ENCODE measurements at regions not wholly inside any gene's neighbourhood (a gene's known extent, or its start where the extent isn't known, plus 50 kb on each side); places are given as distances from the start of the nearest gene placed in this dataset.
A peak's percentile ranks its signal among the peaks of the same experiment; 100 is the strongest.
"Not testable (repeated sequence)": the region's sequence is repeated elsewhere in the genome, so short reads cannot be mapped to it uniquely, and the experiment has no call there.

- DNase-seq (ENCODE audit: low read depth, low spot score): no peak
Observed at GRCh38 chrX:127782904-127783303, 269.3 kb downstream of the ACTRT1 start.

- no peak for DNase-seq (ENCODE audit: low read depth, low spot score)
Observed at GRCh38 chrX:127764674-127765073, 287.5 kb downstream of the ACTRT1 start.

DNA sequence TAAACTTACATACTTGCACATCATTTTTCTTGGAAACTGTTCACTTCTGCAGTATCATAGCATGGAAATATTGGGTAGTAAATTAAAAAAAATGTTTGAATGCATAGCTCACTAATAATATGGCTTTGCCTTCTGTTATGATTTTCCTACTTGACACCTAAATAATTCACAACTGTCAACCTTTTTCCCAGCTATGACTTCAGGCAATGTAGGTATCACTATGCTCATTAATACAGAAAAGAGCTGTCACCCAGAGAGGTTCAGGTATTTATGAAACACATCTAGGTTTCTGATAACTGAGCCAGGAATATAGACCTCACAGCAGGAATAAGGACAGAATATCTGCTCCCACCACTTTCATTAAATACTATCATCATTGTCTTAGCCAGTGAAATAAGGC, 289.5 kb downstream of the ACTRT1 start:
- DNase-seq (ENCODE audit: low read depth, low spot score): no peak

- no peak for DNase-seq (ENCODE audit: low read depth, low spot score)
Observed at GRCh38 chrX:127732709-127733108, 319.5 kb downstream of the ACTRT1 start.

GRCh38 chrX:127726227-127726626, 326.0 kb downstream of the ACTRT1 start:
- DNase-seq (ENCODE audit: low read depth, low spot score): no peak

DNA sequence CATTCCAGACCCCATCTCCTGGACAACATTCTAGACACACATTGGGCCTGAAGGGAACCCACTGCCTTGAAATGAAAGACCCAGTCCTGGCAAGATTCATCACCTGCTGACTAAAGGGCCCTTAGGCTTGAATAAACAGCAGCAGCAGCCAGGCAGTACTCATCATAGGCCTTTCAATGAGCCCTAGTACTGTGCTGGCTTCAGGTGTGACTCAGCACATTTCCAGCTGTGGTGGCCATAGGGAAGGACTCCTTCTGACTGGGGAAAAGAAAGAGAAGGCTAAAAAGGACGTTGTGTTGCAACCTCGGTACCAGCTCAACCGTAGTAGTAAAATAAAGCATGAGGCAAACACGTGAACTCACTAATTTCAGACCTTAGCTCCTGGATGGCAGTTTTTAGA, 344.0 kb downstream of the ACTRT1 start:
- no peak for DNase-seq (ENCODE audit: low read depth, low spot score)

- no peak for DNase-seq (ENCODE audit: low read depth, low spot score)
Observed at GRCh38 chrX:127702527-127702926, 349.7 kb downstream of the ACTRT1 start.

- DNase-seq (ENCODE audit: low read depth, low spot score): not testable (repeated sequence)
Observed at GRCh38 chrX:127662942-127663341, 389.3 kb downstream of the ACTRT1 start.

GRCh38 chrX:127649011-127649410, 403.2 kb downstream of the ACTRT1 start:
- no peak for DNase-seq (ENCODE audit: low read depth, low spot score)

DNA sequence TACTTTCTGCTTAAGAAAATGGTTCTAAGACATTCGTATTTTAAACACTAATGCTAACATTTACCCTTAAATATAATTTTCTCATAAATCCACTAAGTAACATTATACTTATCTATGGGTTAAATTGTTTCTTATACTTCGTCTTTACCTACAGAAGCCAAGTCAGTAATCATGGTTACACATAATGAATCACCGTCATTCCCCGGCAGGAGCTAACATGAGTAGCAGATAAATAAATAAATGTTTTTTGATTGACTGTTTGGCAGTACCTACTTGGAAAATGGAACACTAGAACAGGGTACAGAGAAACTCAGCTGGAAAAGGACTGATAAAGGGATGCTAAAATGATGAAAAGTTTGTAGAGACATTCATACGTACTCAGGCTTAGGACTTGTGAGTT, 430.4 kb downstream of the ACTRT1 start:
- no peak for DNase-seq (ENCODE audit: low read depth, low spot score)

GRCh38 chrX:127606590-127606989, 445.6 kb downstream of the ACTRT1 start:
- DNase-seq (ENCODE audit: low read depth, low spot score): no peak

DNA sequence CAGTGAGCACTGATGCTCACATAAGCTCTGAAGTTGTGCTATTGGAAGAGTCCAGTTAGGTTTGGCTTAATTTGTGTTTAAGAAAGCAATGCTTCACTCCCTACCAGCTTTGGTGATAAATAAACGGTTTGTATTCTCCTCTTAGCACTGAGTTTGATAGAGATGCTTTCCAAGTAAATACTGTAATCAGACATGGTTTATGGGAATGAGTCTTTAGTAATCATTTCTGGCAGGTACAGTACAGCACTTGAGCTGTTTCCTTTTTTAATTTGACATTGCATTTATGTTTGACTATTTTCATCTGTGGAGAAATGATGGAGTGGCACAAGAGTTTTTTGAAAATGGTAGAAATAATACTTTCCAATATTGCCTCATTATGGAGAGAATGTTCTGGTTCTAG, 455.3 kb downstream of the ACTRT1 start:
- no peak for DNase-seq (ENCODE audit: low read depth, low spot score)

DNA sequence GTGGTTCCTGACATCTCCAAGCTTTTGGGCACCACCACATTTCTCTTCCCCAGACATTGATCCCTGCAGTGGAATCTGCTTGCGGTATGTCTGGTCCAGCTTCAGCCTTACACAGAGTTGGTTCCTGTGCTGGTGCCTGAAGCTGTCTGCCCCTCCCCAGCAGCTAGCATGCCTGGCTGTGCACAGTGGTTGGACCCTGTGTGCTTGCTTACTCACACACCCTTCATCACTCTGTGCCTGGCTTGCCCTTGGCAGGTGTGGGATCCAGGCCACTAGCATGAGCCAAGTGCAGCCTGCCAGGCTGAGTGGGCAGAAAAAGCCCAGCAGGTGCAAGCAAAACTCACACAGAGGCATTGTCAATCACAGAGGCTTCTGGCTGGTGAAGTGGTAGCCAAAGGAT, 473.8 kb downstream of the ACTRT1 start:
- no peak for DNase-seq (ENCODE audit: low read depth, low spot score)

DNA sequence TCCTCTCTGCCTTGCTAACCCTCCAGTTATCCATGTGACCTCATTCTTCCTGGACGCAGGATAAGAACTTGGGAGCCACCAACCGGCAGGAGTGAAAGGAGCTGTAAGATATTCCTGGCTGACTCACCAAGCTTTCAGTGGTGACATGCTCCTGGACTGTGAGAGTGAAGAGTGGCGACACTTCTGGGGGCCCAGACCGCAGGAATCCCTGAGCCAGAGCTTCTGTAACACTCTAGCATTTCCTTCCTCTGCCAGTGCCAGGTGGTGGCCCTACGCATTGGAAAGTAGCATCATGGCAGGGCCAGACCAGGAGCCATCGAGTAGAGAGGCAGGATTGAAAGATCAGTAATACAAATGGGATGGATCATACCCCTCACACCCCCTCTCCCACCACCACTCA, 474.3 kb downstream of the ACTRT1 start:
- DNase-seq (ENCODE audit: low read depth, low spot score): no peak

- DNase-seq (ENCODE audit: low read depth, low spot score): no peak
Observed at GRCh38 chrX:127574829-127575228, 477.4 kb downstream of the ACTRT1 start.

- no peak for DNase-seq (ENCODE audit: low read depth, low spot score)
Observed at GRCh38 chrX:127572471-127572870, 479.7 kb downstream of the ACTRT1 start.

DNA sequence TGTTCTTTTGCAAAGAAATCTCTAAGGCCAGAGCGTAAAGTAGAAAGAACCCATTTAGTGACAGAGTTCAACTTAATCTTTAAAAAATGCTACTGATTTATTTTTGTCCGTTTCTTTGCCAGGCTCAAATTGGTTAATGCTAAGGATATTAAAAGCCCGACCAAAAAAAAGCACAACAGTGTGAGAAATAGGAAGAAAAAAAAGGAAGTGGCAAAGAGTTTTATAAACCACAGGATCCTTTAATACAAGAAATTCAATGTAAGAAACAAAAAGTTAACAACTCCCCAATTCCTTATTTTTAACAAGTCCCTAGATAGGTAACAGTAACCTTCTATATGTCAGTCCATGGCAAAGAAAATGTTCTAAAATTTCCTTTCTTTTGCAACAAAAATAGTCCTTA, 480.4 kb downstream of the ACTRT1 start:
- no peak for DNase-seq (ENCODE audit: low read depth, low spot score)

GRCh38 chrX:127570276-127570675, 481.9 kb downstream of the ACTRT1 start:
- no peak for DNase-seq (ENCODE audit: low read depth, low spot score)

DNA sequence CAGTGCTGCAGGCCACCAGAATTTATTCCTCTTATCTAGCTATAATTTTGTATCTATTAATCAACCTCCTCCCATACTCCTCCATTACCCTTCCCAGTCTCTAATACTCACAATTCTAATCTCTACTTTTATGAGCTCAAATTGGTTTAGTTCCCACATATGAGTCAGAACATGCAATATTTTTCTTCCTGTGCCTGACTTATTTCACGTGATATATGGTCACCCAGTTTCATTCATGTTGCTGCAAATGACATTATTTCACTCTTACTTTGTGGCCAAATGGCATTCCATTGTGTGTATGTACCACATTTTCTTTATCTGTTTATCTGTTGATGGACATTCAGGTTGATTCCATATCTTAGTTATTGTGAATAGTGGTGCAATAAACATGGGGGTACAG, 483.5 kb downstream of the ACTRT1 start:
- DNase-seq (ENCODE audit: low read depth, low spot score): no peak

DNA sequence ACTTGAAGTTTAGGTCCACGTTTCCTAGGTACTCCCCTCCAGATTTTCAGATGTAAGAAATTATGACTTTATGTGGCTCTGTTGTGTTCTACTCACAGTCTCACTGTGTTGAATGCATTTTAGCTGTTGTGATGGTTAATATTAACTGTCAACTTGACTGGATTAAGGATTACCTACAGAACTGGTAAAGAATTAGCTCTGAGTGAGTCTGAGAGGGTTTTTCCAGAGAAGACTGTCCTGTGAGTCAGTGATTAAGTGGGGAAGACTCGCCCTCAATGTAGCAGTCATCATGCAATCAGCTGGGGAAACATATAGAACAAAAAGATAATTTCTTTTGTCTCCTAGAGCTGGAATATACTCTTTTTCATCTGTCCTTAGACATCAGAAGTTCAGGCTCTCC, 493.4 kb downstream of the ACTRT1 start:
- DNase-seq (ENCODE audit: low read depth, low spot score): no peak

DNA sequence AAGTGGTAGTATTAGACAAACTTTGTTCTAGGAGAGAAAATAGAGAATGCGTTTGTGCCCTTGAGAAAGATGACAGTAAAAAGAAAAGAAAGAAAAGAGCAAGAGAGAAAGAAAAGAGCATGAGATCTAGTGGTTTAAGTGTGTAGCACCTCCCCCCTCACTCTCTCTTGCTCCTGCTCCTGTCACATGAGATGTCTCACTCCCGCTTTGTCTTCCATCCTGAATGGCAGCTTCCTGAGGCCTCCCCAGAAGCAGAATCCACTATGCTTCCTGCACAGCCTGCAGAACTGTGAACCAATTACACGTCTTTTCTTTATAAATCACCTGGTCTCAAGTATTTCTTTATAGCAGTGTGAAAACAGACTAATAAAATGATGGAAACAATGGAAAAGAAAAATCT, 499.6 kb downstream of the ACTRT1 start:
- no peak for DNase-seq (ENCODE audit: low read depth, low spot score)

GRCh38 chrX:127519323-127519722, 532.9 kb downstream of the ACTRT1 start:
- no peak for DNase-seq (ENCODE audit: low read depth, low spot score)

DNA sequence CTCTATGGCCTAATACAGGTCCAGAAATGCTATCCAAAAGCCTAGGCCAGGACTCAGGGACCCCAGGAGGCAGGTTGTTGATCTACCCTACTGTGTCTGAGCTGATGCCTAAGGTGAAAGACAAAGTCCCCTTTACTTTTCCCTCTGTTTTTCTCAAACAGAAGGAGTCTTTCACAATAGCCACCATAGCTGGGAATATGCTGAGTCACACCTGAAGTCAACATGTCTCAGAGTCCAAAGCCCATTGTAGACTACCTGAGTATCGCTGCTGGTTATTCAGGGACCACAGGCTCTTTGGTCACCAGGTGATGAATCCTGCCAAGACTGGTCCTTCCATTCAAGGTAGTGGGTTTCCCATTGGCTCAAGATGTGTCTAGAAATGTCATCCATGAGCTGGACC, 562.2 kb downstream of the ACTRT1 start:
- no peak for DNase-seq (ENCODE audit: low read depth, low spot score)

- no peak for DNase-seq (ENCODE audit: low read depth, low spot score)
Observed at GRCh38 chrX:127466211-127466610, 586.0 kb downstream of the ACTRT1 start.

GRCh38 chrX:127459790-127460189, 592.4 kb downstream of the ACTRT1 start:
- peak; percentile 7 for DNase-seq (ENCODE audit: low read depth, low spot score)
